SK-N-SH (cell line): ENCODE measurements at regions not wholly inside any gene's neighbourhood (a gene's known extent, or its start where the extent isn't known, plus 50 kb on each side); places are given as distances from the start of the nearest gene placed in this dataset.

Experiments used
- CTCF ChIA-PET: fragments of 300-600, 350-600 bp; formaldehyde crosslinking; extraction: SDS; loops from one replicate; lab custom pipeline; 2021; lab: Yijun Ruan, JAX
- POLR2A ChIA-PET: fragments of 350-600 bp; sonication (Branson Sonifier 250); formaldehyde crosslinking; extraction: SDS; loops from one replicate; lab custom pipeline; 2020; ENCODE audit warnings: antibody characterized with exemption, inconsistent platforms; lab: Yijun Ruan, JAX
- DNase-seq: peaks from one replicate; pipeline ENCODE4 v3.0.0; 2012
- H2AFZ ChIP-seq: fragments of 200-600 bp; sonication (generic); 2 replicates; pipeline ENCODE4 v1.8.1; 2016; ENCODE audit warnings: antibody characterized with exemption, mild to moderate bottlenecking, low read depth
- H3F3A ChIP-seq: fragments of 200-600 bp; sonication (generic); replicated peaks from 2 replicates; pipeline ENCODE3; 2016; ENCODE audit warnings: antibody characterized with exemption, mild to moderate bottlenecking; ENCODE audit not compliant: insufficient read depth
- H3K27ac ChIP-seq, 2 experiments: fragments of 200-500 bp in 1 of 2; fragments of 200-600 bp in 1 of 2; sonication (Bioruptor generic) in 1 of 2; sonication (generic), shearing (Covaris generic) in 1 of 2; 2 replicates each; pipeline versions ENCODE4 v1.5.1 to v1.6.1; 2014 to 2016; ENCODE audit warnings: low read depth in 2 of 2, inconsistent platforms in 1 of 2, low read length in 1 of 2, mild to moderate bottlenecking in 1 of 2, mixed read lengths in 1 of 2
- H3K27me3 ChIP-seq: fragments of 200-600 bp; sonication (generic), shearing (Covaris generic); 2 replicates; pipeline ENCODE4 v1.6.1; 2016; ENCODE audit warnings: mixed run types; ENCODE audit not compliant: insufficient read depth
- H3K36me3 ChIP-seq, 2 experiments: fragments of 200-500 bp in 1 of 2; fragments of 200-600 bp in 1 of 2; sonication (Bioruptor generic) in 1 of 2; sonication (generic) in 1 of 2; replicated peaks in 1 of 2; 2 replicates each; pipeline versions ENCODE3 to v1.5.1; 2014 to 2016; ENCODE audit warnings: low read length in 1 of 2, mild to moderate bottlenecking in 1 of 2; ENCODE audit not compliant: insufficient read depth in 2 of 2, control insufficient read depth in 1 of 2
- H3K4me1 ChIP-seq, 2 experiments: fragments of 200-500 bp in 1 of 2; fragments of 200-600 bp in 1 of 2; sonication (Bioruptor generic) in 1 of 2; sonication (generic), shearing (Covaris generic) in 1 of 2; 2 replicates each; pipeline versions ENCODE4 v1.5.1 to v1.6.1; 2014 to 2016; ENCODE audit warnings: low read depth in 1 of 2, low read length in 1 of 2, mixed run types in 1 of 2; ENCODE audit not compliant: insufficient read depth in 2 of 2, control insufficient read depth in 1 of 2
- H3K4me2 ChIP-seq: fragments of 200-600 bp; sonication (generic), shearing (Covaris generic); 2 replicates; pipeline ENCODE4 v1.6.1; 2017; ENCODE audit warnings: mixed run types
- H3K4me3 ChIP-seq, 2 experiments: fragments of 200-500 bp in 1 of 2; fragments of 200-600 bp in 1 of 2; sonication (Bioruptor generic) in 1 of 2; sonication (generic), shearing (Covaris generic) in 1 of 2; 2 replicates each; pipeline versions ENCODE4 v1.5.1 to v1.8.1; 2014 to 2016; ENCODE audit warnings: low read depth in 2 of 2, inconsistent platforms in 1 of 2, low read length in 1 of 2, mild to moderate bottlenecking in 1 of 2, mixed read lengths in 1 of 2, moderate library complexity in 1 of 2
- H3K79me2 ChIP-seq: fragments of 200-600 bp; sonication (generic); 2 replicates; pipeline ENCODE4 v1.8.1; 2017; ENCODE audit warnings: mild to moderate bottlenecking; ENCODE audit not compliant: insufficient read depth
- H3K9ac ChIP-seq: fragments of 200-600 bp; sonication (generic); 2 replicates; pipeline ENCODE4 v1.6.1; 2017; ENCODE audit warnings: mixed run types
- H3K9me2 ChIP-seq: fragments of 200-600 bp; sonication (generic); 2 replicates; pipeline ENCODE4 v1.6.1; 2017; ENCODE audit warnings: mixed run types
- H3K9me3 ChIP-seq: fragments of 200-600 bp; sonication (generic); 2 replicates; pipeline ENCODE4 v1.6.1; 2017; ENCODE audit warnings: mixed run types, mild to moderate bottlenecking, moderate library complexity
- H4K20me1 ChIP-seq: fragments of 200-600 bp; sonication (generic); 2 replicates; pipeline ENCODE4 v1.6.1; 2017; ENCODE audit warnings: mild to moderate bottlenecking, mixed run types; ENCODE audit not compliant: insufficient read depth
- ELF1 ChIP-seq: IDR thresholded peaks from 2 replicates; pipeline ENCODE4 v1.4.0; 2012
- EP300 ChIP-seq, 2 experiments: IDR thresholded peaks; 2 replicates each; pipeline versions ENCODE4 v1.4.0 to v1.6.1; 2012; ENCODE audit warnings: borderline replicate concordance in 1 of 2, low read depth in 1 of 2, low read length in 1 of 2
- FOXJ3 ChIP-seq: sonication (generic); formaldehyde crosslinking; IDR thresholded peaks from 2 replicates; pipeline ENCODE4 v1.5.1; 2020; ENCODE audit warnings: mild to moderate bottlenecking, missing genetic modification reagents
- IRF3 ChIP-seq: fragments of 150-350 bp; IDR thresholded peaks from 2 replicates; pipeline ENCODE4 v1.6.1; 2016; ENCODE audit warnings: mild to moderate bottlenecking, low read depth, low read length
- JUND ChIP-seq: IDR thresholded peaks from 2 replicates; pipeline ENCODE4 v1.4.0; 2012
- PBX3 ChIP-seq: IDR thresholded peaks from 2 replicates; pipeline ENCODE4; 2012
- RXRA ChIP-seq: IDR thresholded peaks from 2 replicates; pipeline ENCODE4 v1.4.0; 2012; ENCODE audit warnings: low read depth, mild to moderate bottlenecking, borderline replicate concordance
- SIN3A ChIP-seq: IDR thresholded peaks from 2 replicates; pipeline ENCODE4 v1.6.1; 2012; ENCODE audit warnings: low read depth, mild to moderate bottlenecking, low read length, moderate library complexity, borderline replicate concordance
- TEAD4 ChIP-seq: IDR thresholded peaks from 2 replicates; pipeline ENCODE4 v1.4.0; 2012; ENCODE audit warnings: mild to moderate bottlenecking, borderline replicate concordance; ENCODE audit not compliant: insufficient read depth
- USF2 ChIP-seq: fragments of 150-350 bp; IDR thresholded peaks from 2 replicates; pipeline ENCODE4 v1.6.1; 2017; ENCODE audit warnings: antibody characterized with exemption, low read length, low read depth, borderline replicate concordance
- ZBTB33 ChIP-seq: IDR thresholded peaks from 2 replicates; pipeline ENCODE4 v1.4.0; 2012; ENCODE audit warnings: low read depth, borderline replicate concordance
- WGBS: methylation state at CpG from one replicate; pipeline ENCODE4 v1.1.6; 2017; ENCODE audit warnings: low lambda C conversion rate; 5-methylcytosine and 5-hydroxymethylcytosine counted together
- TF ChIP-seq, protein P1 (sequence below): fragments of 200-600 bp; sonication (generic); IDR thresholded peaks from 2 replicates; pipeline ENCODE4 v1.6.1; 2017; ENCODE audit warnings: antibody characterized with exemption, mild to moderate bottlenecking, moderate library complexity

GRCh38 chr7:109335951-109336350 lies 766.3 kb downstream of the DNAJB9 start:
- peaks cover 16% of the 10 kb centered on the region for H3K9me3 ChIP-seq
- no peaks in the 10 kb centered on the region for H3F3A ChIP-seq
- H3K27me3 ChIP-seq = no peaks in the 10 kb centered on the region
- H3K4me3 ChIP-seq = no peak overlapping the region
- no peak overlapping the region for H3K9ac ChIP-seq
- POLR2A ChIA-PET = no interaction called here
- no peak overlapping the region for H3K27ac ChIP-seq
- no peaks in the 10 kb centered on the region for H3K36me3 ChIP-seq
- no peaks in the 10 kb centered on the region for H4K20me1 ChIP-seq
- no peak overlapping the region for H2AFZ ChIP-seq
- WGBS = 68% methylated on average over 3 of the region's 3 CpGs
- no peaks in the 10 kb centered on the region; a peak in 1 of 4 replicates for H3K4me1 ChIP-seq
- TF ChIP-seq ZBTB33 (no peak), SIN3A (no peak)
- TF ChIP-seq, all 33 proteins: peak for 0
- CTCF ChIA-PET = interaction anchor here (0.7 to 1.2 kb wide), 3 partner anchors 10 to 496 kb away, joined by 3 read pairs; no protein-coding TSS in a partner anchor
- no peak for DNase-seq
- no peaks in the 10 kb centered on the region; the same call in 1 of the 2 replicates for H3K9me2 ChIP-seq
- H3K4me2 ChIP-seq = no peak overlapping the region
- H3K79me2 ChIP-seq = no peaks in the 10 kb centered on the region

DNA sequence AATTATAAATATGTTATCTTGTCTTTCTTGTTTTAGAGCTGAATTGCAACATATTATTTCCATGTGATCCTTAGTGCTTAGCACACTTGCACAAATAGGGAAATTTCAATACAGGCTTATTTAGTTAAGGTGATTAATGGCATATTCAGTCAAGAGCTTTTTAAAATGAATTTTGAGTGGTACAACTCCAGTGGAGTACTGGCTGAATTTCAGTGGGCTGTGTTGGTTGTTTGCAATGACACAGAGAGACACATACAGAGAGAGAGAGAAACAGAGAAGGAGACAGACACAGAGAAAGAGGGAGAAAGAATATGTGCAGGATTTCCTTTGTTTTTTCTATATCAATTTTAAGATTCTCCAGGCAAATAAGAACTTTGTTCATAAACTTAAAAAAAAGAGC lies 766.9 kb downstream of the DNAJB9 start:
- DNase-seq = no peak
- no peaks in the 10 kb centered on the region; the same call in 1 of the 2 replicates for H3K9me2 ChIP-seq
- TF ChIP-seq JUND (no peak), PBX3 (no peak), EP300 (IDR thresholded peaks at IDR 0.05; ENCODE audit: borderline replicate concordance in 1 of 2, low read depth in 1 of 2, low read length in 1 of 2) (no peak)
- TF ChIP-seq, all 33 proteins: peak for 0
- no peak overlapping the region for H3K9ac ChIP-seq
- no peak overlapping the region for H3K27ac ChIP-seq
- H4K20me1 ChIP-seq = no peaks in the 10 kb centered on the region
- no peaks in the 10 kb centered on the region for H3K36me3 ChIP-seq
- ChIA-PET POLR2A (no interaction called here), CTCF (interaction anchor here (1.1 to 1.2 kb wide), 2 partner anchors 13 to 496 kb away, joined by 3 read pairs; no protein-coding TSS in a partner anchor)
- no peaks in the 10 kb centered on the region for H3F3A ChIP-seq
- H3K4me1 ChIP-seq = no peaks in the 10 kb centered on the region; a peak in 1 of 4 replicates
- H3K4me3 ChIP-seq = no peak overlapping the region
- no peak overlapping the region for H2AFZ ChIP-seq
- no peaks in the 10 kb centered on the region for H3K79me2 ChIP-seq
- no peaks in the 10 kb centered on the region for H3K27me3 ChIP-seq
- H3K9me3 ChIP-seq = peaks cover 16% of the 10 kb centered on the region
- no peak overlapping the region for H3K4me2 ChIP-seq

DNA sequence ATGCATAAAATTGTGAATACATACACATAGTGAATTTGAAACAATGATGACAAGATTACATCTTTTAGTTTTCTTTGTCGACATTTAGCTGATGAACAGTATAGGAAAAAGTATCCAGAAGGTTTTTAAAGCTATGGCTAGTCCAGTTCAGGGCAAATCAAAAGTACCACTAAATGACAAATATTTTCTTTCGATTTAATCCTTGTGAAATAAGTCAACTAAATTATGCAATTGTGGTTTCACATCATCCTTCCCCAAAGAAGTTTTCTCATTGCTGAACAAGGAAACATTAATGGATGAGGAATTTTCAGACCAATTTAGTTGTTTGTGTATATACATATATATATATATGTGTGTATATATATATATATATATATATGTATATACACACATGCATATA lies 774.0 kb downstream of the DNAJB9 start:
- H3K4me1 ChIP-seq = no peaks in the 10 kb centered on the region
- H3K9me2 ChIP-seq = 0 out of 2 replicates have a peak, but pooled peaks cover 3% of the 10 kb centered on the region
- H3K9ac ChIP-seq = no peak overlapping the region
- H2AFZ ChIP-seq = no peak overlapping the region
- ChIA-PET CTCF (interaction anchor here (0.8 to 1.2 kb wide), 2 partner anchors 8 to 13 kb away, joined by 3 to 4 read pairs; no protein-coding TSS in a partner anchor), POLR2A (no interaction called here)
- no peak overlapping the region for H3K27ac ChIP-seq
- no peaks in the 10 kb centered on the region; the same call in 1 of the 2 replicates for H3K9me3 ChIP-seq
- no peaks in the 10 kb centered on the region for H3F3A ChIP-seq
- no peak for DNase-seq
- no peak overlapping the region for H3K4me3 ChIP-seq
- no peaks in the 10 kb centered on the region for H3K79me2 ChIP-seq
- no peaks in the 10 kb centered on the region for H4K20me1 ChIP-seq
- no peak overlapping the region for H3K4me2 ChIP-seq
- H3K27me3 ChIP-seq = no peaks in the 10 kb centered on the region
- H3K36me3 ChIP-seq = no peaks in the 10 kb centered on the region
- 17% methylated on average over 2 of the region's 2 CpGs for WGBS
- no peak for TF ChIP-seq PBX3
- no peak for TF ChIP-seq IRF3
- TF ChIP-seq, protein P1, sequence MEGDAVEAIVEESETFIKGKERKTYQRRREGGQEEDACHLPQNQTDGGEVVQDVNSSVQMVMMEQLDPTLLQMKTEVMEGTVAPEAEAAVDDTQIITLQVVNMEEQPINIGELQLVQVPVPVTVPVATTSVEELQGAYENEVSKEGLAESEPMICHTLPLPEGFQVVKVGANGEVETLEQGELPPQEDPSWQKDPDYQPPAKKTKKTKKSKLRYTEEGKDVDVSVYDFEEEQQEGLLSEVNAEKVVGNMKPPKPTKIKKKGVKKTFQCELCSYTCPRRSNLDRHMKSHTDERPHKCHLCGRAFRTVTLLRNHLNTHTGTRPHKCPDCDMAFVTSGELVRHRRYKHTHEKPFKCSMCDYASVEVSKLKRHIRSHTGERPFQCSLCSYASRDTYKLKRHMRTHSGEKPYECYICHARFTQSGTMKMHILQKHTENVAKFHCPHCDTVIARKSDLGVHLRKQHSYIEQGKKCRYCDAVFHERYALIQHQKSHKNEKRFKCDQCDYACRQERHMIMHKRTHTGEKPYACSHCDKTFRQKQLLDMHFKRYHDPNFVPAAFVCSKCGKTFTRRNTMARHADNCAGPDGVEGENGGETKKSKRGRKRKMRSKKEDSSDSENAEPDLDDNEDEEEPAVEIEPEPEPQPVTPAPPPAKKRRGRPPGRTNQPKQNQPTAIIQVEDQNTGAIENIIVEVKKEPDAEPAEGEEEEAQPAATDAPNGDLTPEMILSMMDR = no peak
- no peak for TF ChIP-seq RXRA
- no peak for TF ChIP-seq FOXJ3 (CRISPR knock-in tag)
- TF ChIP-seq USF2 = no peak
- no peak for TF ChIP-seq TEAD4
- TF ChIP-seq ELF1 = no peak
